MM.1S (cell line): ENCODE measurements at regions not wholly inside any gene's neighbourhood (a gene's known extent, or its start where the extent isn't known, plus 50 kb on each side); places are given as distances from the start of the nearest gene placed in this dataset.
"Not testable (repeated sequence)": the region's sequence is repeated elsewhere in the genome, so short reads cannot be mapped to it uniquely, and the experiment has no call there.

Experiments used
- DNase-seq: peaks from one replicate; pipeline ENCODE4 v3.0.0-alpha.2; 2015
- H2AFZ ChIP-seq: fragments of 300-600 bp; sonication (generic); 2 replicates; pipeline ENCODE4 v1.6.0; 2016; ENCODE audit warnings: antibody characterized with exemption, low read length
- H3F3A ChIP-seq: fragments of 300-600 bp; sonication (generic); 2 replicates; pipeline ENCODE4 v1.6.1; 2016; ENCODE audit warnings: mild to moderate bottlenecking, antibody characterized with exemption, low read length, moderate library complexity, mixed read lengths; ENCODE audit not compliant: insufficient read depth
- H3K27ac ChIP-seq: fragments of 300-600 bp; sonication (generic); 2 replicates; pipeline ENCODE4 v1.5.1; 2016; ENCODE audit warnings: mild to moderate bottlenecking, low read length
- H3K27me3 ChIP-seq: fragments of 300-600 bp; sonication (generic); replicated peaks from 2 replicates; pipeline ENCODE4 v1.6.0; 2016; ENCODE audit warnings: low read length; ENCODE audit not compliant: insufficient read depth
- H3K36me3 ChIP-seq: fragments of 300-600 bp; sonication (generic); replicated peaks from 2 replicates; pipeline ENCODE4 v1.6.1; 2016; ENCODE audit warnings: mild to moderate bottlenecking, low read length, mixed read lengths; ENCODE audit not compliant: insufficient read depth
- H3K4me1 ChIP-seq: fragments of 300-600 bp; sonication (generic); 2 replicates; pipeline ENCODE4 v1.6.1; 2016; ENCODE audit warnings: low read length, mixed read lengths
- H3K4me2 ChIP-seq: fragments of 300-600 bp; sonication (generic); 2 replicates; pipeline ENCODE4 v1.6.0; 2016; ENCODE audit warnings: low read depth, low read length
- H3K4me3 ChIP-seq: fragments of 300-600 bp; sonication (generic); 2 replicates; pipeline ENCODE4 v1.5.1; 2016; ENCODE audit warnings: low read length, mixed read lengths
- H3K79me2 ChIP-seq: fragments of 300-600 bp; sonication (generic); 2 replicates; pipeline ENCODE4 v1.6.1; 2016; ENCODE audit warnings: mixed run types, low read length, mixed read lengths
- H3K9ac ChIP-seq: fragments of 300-600 bp; sonication (generic); 2 replicates; pipeline ENCODE4 v1.6.1; 2016; ENCODE audit warnings: low read length, mixed read lengths
- H3K9me2 ChIP-seq: fragments of 300-600 bp; sonication (generic); replicated peaks from 2 replicates; pipeline ENCODE4 v1.6.1; 2016; ENCODE audit warnings: mild to moderate bottlenecking, low read length, mixed read lengths; ENCODE audit not compliant: insufficient read depth
- H3K9me3 ChIP-seq: fragments of 300-600 bp; sonication (generic); replicated peaks from 2 replicates; pipeline ENCODE4 v1.6.1; 2016; ENCODE audit warnings: mild to moderate bottlenecking, low read length, mixed read lengths; ENCODE audit not compliant: insufficient read depth
- H4K20me1 ChIP-seq: fragments of 300-600 bp; sonication (generic); 2 replicates; pipeline ENCODE4 v1.6.1; 2016; ENCODE audit warnings: mild to moderate bottlenecking, low read length, moderate library complexity, mixed read lengths; ENCODE audit not compliant: insufficient read depth
- CTCF ChIP-seq: fragments of 300-600 bp; sonication (generic); IDR thresholded peaks from 2 replicates; pipeline ENCODE4 v1.5.1; 2016; ENCODE audit warnings: antibody characterized with exemption, low read length, mixed read lengths
- EZH2 ChIP-seq: fragments of 300-600 bp; sonication (generic); optimal IDR thresholded peaks from 2 replicates; pipeline ENCODE3; 2017; ENCODE audit warnings: low read depth, mild to moderate bottlenecking, antibody characterized with exemption, low read length, mixed read lengths
- EZH2phosphoT487 ChIP-seq: fragments of 300-600 bp; sonication (generic); IDR thresholded peaks from 2 replicates; pipeline ENCODE4 v1.6.1; 2018; ENCODE audit warnings: antibody characterized with exemption, low read length

GRCh38 chr2:14778015-14778414, 145.5 kb downstream of the LRATD1 start:
- Histone ChIP-seq H3K4me1 (no peaks in the 10 kb centered on the region), H3K36me3 (no peaks in the 10 kb centered on the region), H3K4me3 (no peak overlapping the region), H4K20me1 (no peaks in the 10 kb centered on the region), H3K9me3 (no peaks in the 10 kb centered on the region), H3K27me3 (no peaks in the 10 kb centered on the region), H3F3A (no peaks in the 10 kb centered on the region), H3K79me2 (no peaks in the 10 kb centered on the region), H3K9ac (no peak overlapping the region), H3K27ac (no peak overlapping the region), H3K4me2 (no peak overlapping the region), H3K9me2 (no peaks in the 10 kb centered on the region), H2AFZ (no peak overlapping the region)
- no peak for DNase-seq
- TF ChIP-seq CTCF, result no peak
- no peak for TF ChIP-seq EZH2
- TF ChIP-seq EZH2phosphoT487, result no peak

DNA sequence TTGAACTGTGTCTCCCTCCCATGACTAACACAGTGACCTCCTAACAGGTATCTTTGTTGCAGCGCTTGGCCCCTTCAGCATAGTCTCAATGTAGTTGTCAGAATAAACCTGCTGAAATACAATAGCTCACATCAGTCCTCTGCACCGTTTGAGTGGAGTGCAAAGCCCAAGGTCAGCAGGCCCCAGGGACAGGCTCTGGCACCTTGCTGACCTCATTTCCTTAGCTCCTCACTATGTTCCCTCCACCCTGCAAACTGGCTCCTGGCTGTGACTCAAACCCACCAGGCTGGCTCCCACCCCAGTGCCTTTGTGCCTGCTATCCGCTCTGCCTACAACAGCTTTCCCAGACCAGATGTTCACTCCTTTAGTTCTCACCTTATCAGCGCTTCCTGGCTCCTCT, 146.7 kb downstream of the LRATD1 start:
- no peaks in the 10 kb centered on the region for H3K79me2 ChIP-seq
- TF ChIP-seq EZH2 (no peak), CTCF (no peak), EZH2phosphoT487 (no peak)
- H3K4me3 ChIP-seq, result no peak overlapping the region

GRCh38 chr2:14781142-14781541, 148.6 kb downstream of the LRATD1 start:
- Histone ChIP-seq H2AFZ (no peak overlapping the region), H3K79me2 (no peaks in the 10 kb centered on the region), H3K4me2 (no peak overlapping the region), H3K4me1 (no peaks in the 10 kb centered on the region), H3K9me2 (no peaks in the 10 kb centered on the region), H3K4me3 (no peak overlapping the region), H4K20me1 (no peaks in the 10 kb centered on the region), H3K36me3 (no peaks in the 10 kb centered on the region), H3K9me3 (no peaks in the 10 kb centered on the region), H3K9ac (no peak overlapping the region), H3K27me3 (no peaks in the 10 kb centered on the region), H3F3A (no peaks in the 10 kb centered on the region), H3K27ac (no peak overlapping the region)
- DNase-seq, result no peak
- TF ChIP-seq EZH2phosphoT487 (no peak), EZH2 (no peak), CTCF (no peak)

More for the DNA sequence above, 146.7 kb downstream of the LRATD1 start:
- H3F3A ChIP-seq, result no peaks in the 10 kb centered on the region
- no peaks in the 10 kb centered on the region for H3K4me1 ChIP-seq
- no peaks in the 10 kb centered on the region for H3K9me3 ChIP-seq
- H3K4me2 ChIP-seq, result no peak overlapping the region
- H3K36me3 ChIP-seq, result no peaks in the 10 kb centered on the region
- no peak overlapping the region for H2AFZ ChIP-seq
- no peak overlapping the region for H3K9ac ChIP-seq
- no peak overlapping the region for H3K27ac ChIP-seq
- no peak for DNase-seq
- H3K27me3 ChIP-seq, result no peaks in the 10 kb centered on the region
- H3K9me2 ChIP-seq, result no peaks in the 10 kb centered on the region
- H4K20me1 ChIP-seq, result no peaks in the 10 kb centered on the region

- H3K4me3 ChIP-seq, H3F3A ChIP-seq, H3K27me3 ChIP-seq, H3K9ac ChIP-seq, H3K4me2 ChIP-seq, H3K9me3 ChIP-seq, H4K20me1 ChIP-seq, H3K36me3 ChIP-seq, H3K9me2 ChIP-seq, H2AFZ ChIP-seq, H3K79me2 ChIP-seq, H3K4me1 ChIP-seq, DNase-seq, H3K27ac ChIP-seq: not testable (repeated sequence)
Observed at GRCh38 chr2:14788814-14789213, 156.3 kb downstream of the LRATD1 start.
